Stimulated activated CD4-positive, alpha-beta T cell treated with anti-CD3 and anti-CD28 coated beads, Interleukin-4, amount 100 ng/mL, for 48 hours (primary cell): ENCODE measurements at regions not wholly inside any gene's neighbourhood (a gene's known extent, or its start where the extent isn't known, plus 50 kb on each side); places are given as distances from the start of the nearest gene placed in this dataset.
"Not testable (repeated sequence)": the region's sequence is repeated elsewhere in the genome, so short reads cannot be mapped to it uniquely, and the experiment has no call there.

Source experiments
- DNase-seq, 2 donors: peaks; one replicate each; pipeline ENCODE4 v3.0.0-alpha.2; 2020; ENCODE audit warnings: low read depth in 2 of 2

GRCh38 chr6:120363429-120363828 is 970.9 kb downstream of the TBC1D32 start:
- no peak for DNase-seq

- not testable (repeated sequence) for DNase-seq
These were observed 975.7 kb downstream of the TBC1D32 start for GRCh38 chr6:120358535-120358934.

GRCh38 chr6:120357447-120357846 is 976.8 kb downstream of the TBC1D32 start:
- DNase-seq: no peak

GRCh38 chr6:120355822-120356221 is 978.5 kb downstream of the TBC1D32 start:
- no peak for DNase-seq

- DNase-seq: no peak
These were observed 979.7 kb downstream of the TBC1D32 start for GRCh38 chr6:120354452-120355098.

GRCh38 chr6:120352491-120352890 is 981.8 kb downstream of the TBC1D32 start:
- DNase-seq: no peak

GRCh38 chr6:120348926-120349325 is 985.4 kb downstream of the TBC1D32 start:
- DNase-seq: no peak

- no peak for DNase-seq
These were observed 979.0 kb upstream of the MAN1A1 start for GRCh38 chr6:120328521-120328920.

GRCh38 chr6:120320481-120321162 is 971.1 kb upstream of the MAN1A1 start:
- no peak for DNase-seq

- no peak for DNase-seq
These were observed 954.7 kb upstream of the MAN1A1 start for GRCh38 chr6:120304223-120304622.

- DNase-seq: no peak
These were observed 954.0 kb upstream of the MAN1A1 start for GRCh38 chr6:120303527-120303926.

GRCh38 chr6:120302041-120302440 is 952.5 kb upstream of the MAN1A1 start:
- DNase-seq: no peak

GRCh38 chr6:120290964-120291363 is 941.4 kb upstream of the MAN1A1 start:
- no peak for DNase-seq

- no peak for DNase-seq
These were observed 932.4 kb upstream of the MAN1A1 start for GRCh38 chr6:120282005-120282404.

- DNase-seq: no peak
These were observed 930.1 kb upstream of the MAN1A1 start for GRCh38 chr6:120279466-120280167.

- DNase-seq: no peak
These were observed 929.3 kb upstream of the MAN1A1 start for GRCh38 chr6:120278689-120279396.

GRCh38 chr6:120274547-120274946 is 925.0 kb upstream of the MAN1A1 start:
- DNase-seq: no peak

- no peak for DNase-seq
These were observed 923.9 kb upstream of the MAN1A1 start for GRCh38 chr6:120273411-120273810.

GRCh38 chr6:120272038-120272437 is 922.5 kb upstream of the MAN1A1 start:
- no peak for DNase-seq

GRCh38 chr6:120268256-120268655 is 918.7 kb upstream of the MAN1A1 start:
- DNase-seq: not testable (repeated sequence)

- DNase-seq: no peak
These were observed 912.8 kb upstream of the MAN1A1 start for GRCh38 chr6:120262354-120262753.

- no peak for DNase-seq
These were observed 911.1 kb upstream of the MAN1A1 start for GRCh38 chr6:120260636-120261035.
